Neuronal stem cell (in vitro differentiated cells): ENCODE measurements at regions not wholly inside any gene's neighbourhood (a gene's known extent, or its start where the extent isn't known, plus 50 kb on each side); places are given as distances from the start of the nearest gene placed in this dataset.

Experiments
- DNase-seq: peaks from one replicate; pipeline ENCODE4 v3.0.0-alpha.2; 2013; ENCODE audit warnings: low spot score
- H2AFZ ChIP-seq: one replicate; pipeline ENCODE4 v1.6.1; 2013; ENCODE audit warnings: mild to moderate bottlenecking, low read length, inconsistent platforms
- H2AK5ac ChIP-seq: 2 replicates; pipeline ENCODE4 v1.6.1; 2013; ENCODE audit warnings: low read depth, mild to moderate bottlenecking, inconsistent platforms, low read length, moderate library complexity, mixed read lengths
- H2BK120ac ChIP-seq: 2 replicates; pipeline ENCODE4 v1.6.1; 2013; ENCODE audit warnings: low read depth, mild to moderate bottlenecking, inconsistent platforms, low read length, moderate library complexity, mixed read lengths
- H2BK12ac ChIP-seq: one replicate; pipeline ENCODE4 v1.6.1; 2013; ENCODE audit warnings: low read length, inconsistent platforms
- H2BK15ac ChIP-seq: 2 replicates; pipeline ENCODE4 v1.6.1; 2013; ENCODE audit warnings: mild to moderate bottlenecking, low read length, inconsistent platforms, mixed read lengths
- H2BK5ac ChIP-seq: one replicate; pipeline ENCODE4 v1.6.1; 2013; ENCODE audit warnings: inconsistent platforms, mild to moderate bottlenecking, low read length, moderate library complexity
- H3K14ac ChIP-seq: one replicate; pipeline ENCODE4 v1.6.1; 2013; ENCODE audit warnings: low read length, inconsistent platforms
- H3K18ac ChIP-seq: 2 replicates; pipeline ENCODE4 v1.6.1; 2013; ENCODE audit warnings: low read length, inconsistent platforms
- H3K23ac ChIP-seq: 2 replicates; pipeline ENCODE4 v1.6.1; 2013; ENCODE audit warnings: low read depth, mild to moderate bottlenecking, mixed read lengths, low read length, inconsistent platforms; ENCODE audit not compliant: poor library complexity
- H3K27ac ChIP-seq: replicated peaks from 3 replicates; pipeline ENCODE4 v1.5.1; 2013; ENCODE audit warnings: low read length, inconsistent platforms
- H3K27me3 ChIP-seq, 3 experiments: 2 replicates each; pipeline ENCODE4 v1.6.1; 2013; ENCODE audit warnings: low read length in 3 of 3, mild to moderate bottlenecking in 2 of 3, inconsistent platforms in 1 of 3, low read depth in 1 of 3, mixed read lengths in 1 of 3, moderate library complexity in 1 of 3; ENCODE audit not compliant: control insufficient read depth in 3 of 3, insufficient read depth in 3 of 3
- H3K36me3 ChIP-seq, 2 donors: replicated peaks in 1 of 2; 2 replicates each; pipeline ENCODE4 v1.6.1; 2013; ENCODE audit warnings: low read length in 2 of 2; ENCODE audit not compliant: control insufficient read depth in 2 of 2, insufficient read depth in 2 of 2
- H3K4ac ChIP-seq: 2 replicates; pipeline ENCODE4 v1.6.1; 2013; ENCODE audit warnings: inconsistent platforms, mild to moderate bottlenecking, low read length, moderate library complexity
- H3K4me1 ChIP-seq, 2 donors: 1 replicate in 1 of 2; 2 replicates in 1 of 2; pipeline ENCODE4 v1.6.1; 2013; ENCODE audit warnings: low read length in 2 of 2, low read depth in 1 of 2; ENCODE audit not compliant: control insufficient read depth in 2 of 2, insufficient read depth in 1 of 2
- H3K4me2 ChIP-seq: one replicate; pipeline ENCODE4 v1.6.1; 2013; ENCODE audit warnings: mild to moderate bottlenecking, low read length, inconsistent platforms; ENCODE audit not compliant: insufficient read depth, poor library complexity, severe bottlenecking
- H3K4me3 ChIP-seq, 2 donors: 2 replicates each; pipeline ENCODE4 v1.5.1; 2013; ENCODE audit warnings: low read length in 2 of 2, mild to moderate bottlenecking in 2 of 2, inconsistent platforms in 1 of 2, moderate library complexity in 1 of 2
- H3K79me1 ChIP-seq: one replicate; pipeline ENCODE4 v1.6.1; 2013; ENCODE audit warnings: low read depth, mild to moderate bottlenecking, inconsistent platforms, low read length, moderate library complexity
- H3K9ac ChIP-seq: one replicate; pipeline ENCODE4 v1.6.1; 2013; ENCODE audit warnings: mild to moderate bottlenecking, low read depth, low read length, inconsistent platforms; ENCODE audit not compliant: poor library complexity
- H3K9me3 ChIP-seq, 2 donors: replicated peaks in 1 of 2; 2 replicates each; pipeline versions ENCODE3 to v1.6.1; 2013; ENCODE audit warnings: low read length in 2 of 2, mild to moderate bottlenecking in 2 of 2, inconsistent platforms in 1 of 2, low read depth in 1 of 2, mixed read lengths in 1 of 2, moderate library complexity in 1 of 2; ENCODE audit not compliant: control insufficient read depth in 2 of 2, insufficient read depth in 1 of 2
- H4K8ac ChIP-seq: one replicate; pipeline ENCODE4 v1.6.1; 2013; ENCODE audit warnings: low read depth, mild to moderate bottlenecking, inconsistent platforms, low read length, moderate library complexity
- H4K91ac ChIP-seq: one replicate; pipeline ENCODE4 v1.6.1; 2013; ENCODE audit warnings: low read length, low read depth, mild to moderate bottlenecking, inconsistent platforms; ENCODE audit not compliant: poor library complexity
- WGBS, 2 donors: extraction: QIAGEN DNeasy Blood & Tissue Kit; methylation state at CpG; one replicate each; pipeline ENCODE4 v1.1.7; 2013; ENCODE audit warnings: missing lambda C conversion rate in 2 of 2, mixed read lengths in 1 of 2; ENCODE audit not compliant: insufficient read length in 2 of 2, insufficient replicate concordance in 1 of 2; ENCODE audit errors: extremely low coverage in 2 of 2; 5-methylcytosine and 5-hydroxymethylcytosine counted together

- Histone ChIP-seq H3K9ac (no peak overlapping the region), H3K27ac (no peak overlapping the region), H3K18ac (no peak overlapping the region), H3K4me2 (no peak overlapping the region), H3K4me3 (no peak overlapping the region), H3K23ac (no peak overlapping the region), H2BK120ac (no peak overlapping the region), H3K14ac (no peak overlapping the region), H2AK5ac (no peak overlapping the region), H3K4me1 (no peaks in the 10 kb centered on the region), H3K4ac (no peak overlapping the region), H4K8ac (no peak overlapping the region), H3K79me1 (no peaks in the 10 kb centered on the region), H2AFZ (no peak overlapping the region), H3K27me3 (no peaks in the 10 kb centered on the region), H3K36me3 (no peaks in the 10 kb centered on the region), H2BK15ac (no peak overlapping the region), H2BK5ac (no peak overlapping the region), H4K91ac (no peak overlapping the region), H3K9me3 (no peaks in the 10 kb centered on the region), H2BK12ac (no peak overlapping the region)
- no peak for DNase-seq
Measured at GRCh38 chr4:58090539-58090938, 980.4 kb upstream of the IGFBP7 start.

- Histone ChIP-seq H2AFZ (no peak overlapping the region), H2BK15ac (no peak overlapping the region), H3K4me2 (no peak overlapping the region), H3K27ac (no peak overlapping the region), H3K79me1 (no peaks in the 10 kb centered on the region), H3K18ac (no peak overlapping the region), H3K27me3 (no peaks in the 10 kb centered on the region), H3K23ac (no peak overlapping the region), H2BK5ac (no peak overlapping the region), H2BK120ac (no peak overlapping the region), H4K91ac (no peak overlapping the region), H3K9ac (no peak overlapping the region), H4K8ac (no peak overlapping the region), H2AK5ac (no peak overlapping the region), H3K9me3 (no peaks in the 10 kb centered on the region), H3K36me3 (no peaks in the 10 kb centered on the region), H2BK12ac (no peak overlapping the region), H3K4me3 (no peak overlapping the region), H3K14ac (no peak overlapping the region), H3K4ac (no peak overlapping the region), H3K4me1 (no peaks in the 10 kb centered on the region)
- DNase-seq: no peak
Measured at GRCh38 chr4:58081356-58081755, 971.2 kb upstream of the IGFBP7 start.

GRCh38 chr4:58075724-58076123, 965.5 kb upstream of the IGFBP7 start:
- DNase-seq: no peak
- no peak overlapping the region for H3K9ac ChIP-seq
- no peak overlapping the region for H3K4me2 ChIP-seq
- no peak overlapping the region for H3K23ac ChIP-seq
- H2BK120ac ChIP-seq: no peak overlapping the region
- H2BK5ac ChIP-seq: no peak overlapping the region
- H3K14ac ChIP-seq: no peak overlapping the region
- no peaks in the 10 kb centered on the region for H3K79me1 ChIP-seq
- no peak overlapping the region for H4K8ac ChIP-seq
- H3K4me1 ChIP-seq: no peaks in the 10 kb centered on the region
- H2AFZ ChIP-seq: no peak overlapping the region
- no peaks in the 10 kb centered on the region for H3K36me3 ChIP-seq
- no peak overlapping the region for H4K91ac ChIP-seq
- H2AK5ac ChIP-seq: no peak overlapping the region
- no peak overlapping the region for H3K4me3 ChIP-seq
- no peaks in the 10 kb centered on the region for H3K9me3 ChIP-seq
- no peak overlapping the region for H3K18ac ChIP-seq
- H3K4ac ChIP-seq: no peak overlapping the region
- no peak overlapping the region for H2BK12ac ChIP-seq
- no peak overlapping the region for H3K27ac ChIP-seq
- no peaks in the 10 kb centered on the region for H3K27me3 ChIP-seq
- no peak overlapping the region for H2BK15ac ChIP-seq

- Histone ChIP-seq H3K14ac (no peak overlapping the region), H2BK12ac (no peak overlapping the region), H3K9ac (no peak overlapping the region), H3K4me2 (no peak overlapping the region), H3K4ac (no peak overlapping the region), H3K4me3 (no peak overlapping the region), H3K27me3 (no peaks in the 10 kb centered on the region), H2AK5ac (no peak overlapping the region), H4K91ac (no peak overlapping the region), H3K9me3 (no peaks in the 10 kb centered on the region), H3K23ac (no peak overlapping the region), H3K79me1 (no peaks in the 10 kb centered on the region), H2BK15ac (no peak overlapping the region), H3K36me3 (no peaks in the 10 kb centered on the region), H2BK5ac (no peak overlapping the region), H2BK120ac (no peak overlapping the region), H3K27ac (no peak overlapping the region), H2AFZ (no peak overlapping the region), H4K8ac (no peak overlapping the region), H3K4me1 (no peaks in the 10 kb centered on the region), H3K18ac (no peak overlapping the region)
- no CpG with 5 or more reads among the region's 1 CpG for WGBS, 2 donors
- DNase-seq: no peak
Measured at GRCh38 chr4:58074382-58074781, 964.2 kb upstream of the IGFBP7 start.
